Brain microvascular endothelial cell (primary cell): ENCODE measurements at regions not wholly inside any gene's neighbourhood (a gene's known extent, or its start where the extent isn't known, plus 50 kb on each side); places are given as distances from the start of the nearest gene placed in this dataset.
"Not testable (repeated sequence)": the region's sequence is repeated elsewhere in the genome, so short reads cannot be mapped to it uniquely, and the experiment has no call there.

Experiments used
- DNase-seq: peaks from one replicate; pipeline ENCODE4 v3.0.0-alpha.2; 2020
- H3K27ac ChIP-seq: fragments of 250-450 bp; sonication (Bioruptor Pico); 2 replicates; pipeline ENCODE4 v1.5.1; 2020; ENCODE audit warnings: mild to moderate bottlenecking, moderate library complexity
- H3K27me3 ChIP-seq: fragments of 250-450 bp; sonication (Bioruptor Pico); replicated peaks from 2 replicates; pipeline ENCODE4 v1.5.1; 2020; ENCODE audit warnings: mild to moderate bottlenecking
- H3K36me3 ChIP-seq: fragments of 250-450 bp; sonication (Bioruptor Pico); replicated peaks from 2 replicates; pipeline ENCODE4 v1.5.1; 2020; ENCODE audit warnings: mild to moderate bottlenecking
- H3K4me3 ChIP-seq: 2 replicates; pipeline ENCODE4 v1.5.1; 2011; ENCODE audit warnings: low read depth, mild to moderate bottlenecking, control low read depth, low read length, moderate library complexity
- CTCF ChIP-seq: IDR thresholded peaks from 2 replicates; pipeline ENCODE4 v1.5.1; 2011; ENCODE audit warnings: low read depth, mild to moderate bottlenecking, moderate library complexity, low read length, control low read depth, inconsistent platforms; ENCODE audit errors: missing control alignments
- in situ Hi-C: cut with HindIII; loops from 2 replicates; pipeline ENCODE4 v1.10.0; 2017; ENCODE audit warnings: low sequenced_read_pairs, low pct_ligation_motif_present

- in situ Hi-C loops: no loop called here
- no peak overlapping the region for H3K4me3 ChIP-seq
- no peaks in the 10 kb centered on the region for H3K27me3 ChIP-seq
- no peak for TF ChIP-seq CTCF
- DNase-seq: no peak
- no peaks in the 10 kb centered on the region for H3K36me3 ChIP-seq
- no peak overlapping the region for H3K27ac ChIP-seq
Measured at GRCh38 chr2:228444161-228444560, 262.7 kb upstream of the SPHKAP start.

DNA sequence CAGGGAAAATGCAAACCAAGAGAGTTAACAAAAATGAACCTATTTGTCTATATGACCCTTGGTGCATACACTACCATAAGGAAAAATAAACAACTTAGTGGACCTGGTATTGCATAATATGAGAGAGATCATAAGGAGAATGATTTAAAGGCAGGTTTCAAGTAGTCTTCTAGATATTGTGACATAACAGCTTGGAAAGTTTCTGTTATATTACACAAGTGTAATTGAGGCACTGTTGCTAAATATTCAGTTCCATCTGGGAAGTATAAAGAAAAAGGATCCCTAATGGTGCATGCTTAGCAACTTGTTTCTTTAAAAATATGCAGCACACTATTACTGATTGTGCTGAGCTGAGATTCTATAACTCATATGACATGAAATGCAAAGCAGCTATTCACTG lies 252.2 kb upstream of the SPHKAP start:
- in situ Hi-C loops: no loop called here
- H3K27ac ChIP-seq: no peak overlapping the region
- no peak for TF ChIP-seq CTCF
- no peaks in the 10 kb centered on the region for H3K27me3 ChIP-seq
- H3K4me3 ChIP-seq: no peak overlapping the region
- DNase-seq: no peak
- no peaks in the 10 kb centered on the region for H3K36me3 ChIP-seq

DNA sequence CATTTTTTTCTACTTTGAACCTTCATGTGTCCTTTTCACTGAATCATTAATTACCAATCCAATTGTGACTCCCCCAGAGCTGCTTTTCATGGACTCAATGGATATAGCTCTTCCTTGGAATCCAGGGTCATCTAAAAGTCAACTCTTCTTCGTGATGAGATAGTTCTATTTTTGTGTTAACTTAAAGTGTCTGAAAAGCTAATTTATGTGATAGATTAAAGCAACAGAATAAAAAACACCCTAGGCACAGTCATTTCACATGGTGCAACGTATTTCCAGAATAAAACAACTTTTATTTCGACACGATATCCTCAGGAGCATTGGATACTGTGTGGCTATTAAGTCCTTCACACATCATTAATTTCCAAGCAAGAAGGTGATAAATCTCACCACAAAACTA lies 250.6 kb upstream of the SPHKAP start:
- Histone ChIP-seq H3K27me3 (no peaks in the 10 kb centered on the region), H3K27ac (no peak overlapping the region), H3K4me3 (no peak overlapping the region), H3K36me3 (no peaks in the 10 kb centered on the region)
- DNase-seq: no peak
- TF ChIP-seq CTCF: no peak
- in situ Hi-C loops: no loop called here

DNA sequence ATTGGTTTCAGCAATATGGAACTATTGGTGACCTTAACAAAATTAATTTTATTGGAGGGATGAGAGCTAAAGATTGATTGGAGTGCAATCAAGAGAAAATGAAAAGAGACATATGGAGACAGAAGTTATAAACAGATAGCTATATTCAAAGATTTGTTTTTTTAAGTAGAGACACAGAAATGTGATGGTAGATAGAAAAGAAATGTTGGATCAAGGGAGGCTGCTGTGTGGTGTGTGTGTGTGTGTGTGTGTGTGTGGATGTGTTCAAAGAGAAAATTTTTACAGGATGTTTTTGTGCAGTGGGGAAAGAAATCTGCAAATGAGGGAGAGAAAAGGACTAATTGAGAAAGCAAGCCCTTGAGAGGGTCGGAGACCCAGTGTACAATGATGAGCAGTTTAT lies 249.5 kb upstream of the SPHKAP start:
- in situ Hi-C loops: no loop called here

GRCh38 chr2:228426502-228427216 lies 245.2 kb upstream of the SPHKAP start:
- H3K4me3 ChIP-seq: no peak overlapping the region
- DNase-seq: no peak
- no peaks in the 10 kb centered on the region for H3K27me3 ChIP-seq
- in situ Hi-C loops: no loop called here
- no peak for TF ChIP-seq CTCF
- H3K36me3 ChIP-seq: no peaks in the 10 kb centered on the region
- no peak overlapping the region for H3K27ac ChIP-seq

More for the DNA sequence above, 249.5 kb upstream of the SPHKAP start:
- H3K36me3 ChIP-seq: no peaks in the 10 kb centered on the region
- H3K27ac ChIP-seq: no peak overlapping the region
- no peak for DNase-seq
- H3K27me3 ChIP-seq: no peaks in the 10 kb centered on the region
- TF ChIP-seq CTCF: no peak
- no peak overlapping the region for H3K4me3 ChIP-seq

- DNase-seq, in situ Hi-C loops, H3K4me3 ChIP-seq, H3K36me3 ChIP-seq, H3K27me3 ChIP-seq, H3K27ac ChIP-seq: not testable (repeated sequence)
Measured at GRCh38 chr2:228425411-228426060, 244.0 kb upstream of the SPHKAP start.
